HG03108 (cell line): ENCODE measurements at regions not wholly inside any gene's neighbourhood (a gene's known extent, or its start where the extent isn't known, plus 50 kb on each side); places are given as distances from the start of the nearest gene placed in this dataset.

Experiments used
- ATAC-seq: cut with Tn5 transposase; IDR thresholded peaks from one replicate; pipeline ENCODE4 v1.9.1; 2021; ENCODE audit warnings: moderate library complexity; ENCODE audit not compliant: unreplicated experiment

- ATAC-seq: no peak
Observed at GRCh38 chr20:10951216-10951615, 277.4 kb upstream of the JAG1 start.

DNA sequence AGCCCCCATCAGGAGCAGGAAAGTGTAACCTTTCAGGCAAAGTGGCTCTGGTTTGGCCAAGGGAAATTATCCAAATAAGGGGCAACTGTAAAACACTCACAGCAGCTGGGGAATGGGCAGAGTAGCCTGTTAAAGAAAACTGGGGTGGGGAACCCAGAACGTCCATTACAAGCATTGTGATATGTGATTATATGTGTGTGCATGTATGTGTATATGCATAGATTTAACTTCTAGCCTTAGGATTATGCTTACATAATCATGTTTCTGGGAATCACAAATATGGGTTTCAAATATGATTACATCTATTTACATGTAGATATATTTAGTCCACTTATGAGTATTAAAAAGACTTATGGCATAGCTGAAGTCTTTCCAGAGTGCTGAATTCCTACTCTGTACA lies 278.1 kb upstream of the JAG1 start:
- no peak for ATAC-seq

- ATAC-seq: no peak
Observed at GRCh38 chr20:10953437-10953836, 279.6 kb upstream of the JAG1 start.

GRCh38 chr20:10954137-10954840 lies 280.5 kb upstream of the JAG1 start:
- no peak for ATAC-seq

- ATAC-seq: no peak
Observed at GRCh38 chr20:10954908-10955580, 281.2 kb upstream of the JAG1 start.

DNA sequence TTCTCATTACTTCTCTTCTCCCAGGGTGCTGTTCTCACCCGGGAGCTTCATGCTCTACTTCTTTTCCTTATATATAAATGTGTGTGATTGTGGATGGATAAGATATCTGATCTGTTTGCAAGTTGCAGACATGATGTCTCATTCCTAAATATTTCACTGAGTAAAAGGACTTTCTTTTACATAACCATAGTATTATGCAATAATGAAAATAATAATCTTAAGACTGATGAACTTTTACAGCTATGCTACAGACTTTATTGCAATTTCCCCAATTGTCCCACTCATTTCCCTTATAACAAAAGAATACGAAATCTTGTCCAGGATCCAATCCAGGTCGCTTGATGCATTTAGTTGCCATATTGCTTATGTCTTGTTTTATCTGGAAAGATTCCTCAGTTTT lies 284.5 kb upstream of the JAG1 start:
- ATAC-seq: no peak

DNA sequence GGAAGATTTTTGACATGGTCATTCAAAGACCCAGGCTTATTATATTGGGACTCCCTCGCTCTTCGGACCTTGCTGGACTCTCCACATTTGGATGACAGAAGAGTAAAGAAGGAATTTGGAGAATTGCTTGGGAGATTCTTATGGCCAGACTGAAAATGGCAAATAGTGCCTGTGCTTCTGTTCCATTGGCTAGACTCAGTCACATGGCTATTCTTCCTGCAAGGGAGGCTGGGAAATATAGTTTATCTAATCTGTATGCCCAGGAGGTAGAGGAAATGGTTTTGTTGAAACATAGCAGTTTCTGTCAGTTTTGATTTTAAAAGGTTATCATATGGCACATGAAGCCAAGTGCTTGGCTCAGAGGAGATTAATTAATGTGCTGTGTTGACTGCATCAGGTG lies 286.6 kb upstream of the JAG1 start:
- ATAC-seq: no peak

GRCh38 chr20:10961651-10962288 lies 288.0 kb upstream of the JAG1 start:
- ATAC-seq: no peak

GRCh38 chr20:10962937-10963336 lies 289.1 kb upstream of the JAG1 start:
- ATAC-seq: no peak

DNA sequence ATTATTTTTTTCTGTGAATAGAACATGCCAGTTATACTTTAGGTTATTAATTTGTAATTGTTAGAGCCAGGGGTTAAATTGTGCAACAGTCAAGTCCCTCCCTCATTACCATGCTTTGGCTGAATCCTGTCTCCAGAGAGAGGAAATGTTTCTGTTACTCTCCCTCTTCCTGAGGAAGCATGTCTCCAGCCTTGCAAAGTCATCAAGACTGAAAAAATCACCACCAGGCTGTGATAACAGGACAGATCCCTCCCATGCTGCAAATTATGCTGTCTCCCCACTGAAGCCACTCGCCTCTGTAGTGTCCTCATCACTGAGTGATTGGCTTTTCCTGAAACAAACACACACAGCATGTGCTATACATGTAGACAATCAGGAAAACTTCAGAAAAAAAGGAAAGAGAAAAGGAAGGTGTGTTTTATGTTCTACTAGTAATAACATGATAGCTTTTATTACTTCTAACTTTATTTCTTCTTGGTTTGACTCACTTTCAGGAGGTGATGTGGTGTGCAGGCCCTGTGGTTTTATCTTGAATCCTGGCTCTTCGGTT lies 290.0 kb upstream of the JAG1 start:
- ATAC-seq: no peak

- no peak for ATAC-seq
Observed at GRCh38 chr20:10965936-10966470, 292.2 kb upstream of the JAG1 start.

DNA sequence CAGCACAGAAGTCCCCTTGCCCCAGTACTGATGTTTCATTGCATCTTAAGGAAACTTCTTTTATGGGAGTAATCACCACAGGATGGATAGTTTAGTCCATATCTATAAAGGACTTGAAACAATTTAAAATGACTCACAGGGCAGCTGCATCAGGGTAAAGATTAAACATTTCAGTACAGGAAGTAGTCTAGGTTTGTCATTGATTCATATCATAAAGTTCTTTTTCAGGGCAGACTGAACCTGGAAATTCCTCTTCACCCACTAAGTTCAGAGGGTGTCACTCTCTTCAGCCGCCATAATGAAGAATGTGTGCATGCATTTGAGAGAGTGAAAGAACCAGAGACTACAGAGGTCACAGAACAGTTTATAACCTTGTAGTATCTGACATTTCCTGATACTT lies 296.3 kb upstream of the JAG1 start:
- ATAC-seq: no peak

GRCh38 chr20:10971096-10971495 lies 297.3 kb upstream of the JAG1 start:
- no peak for ATAC-seq

DNA sequence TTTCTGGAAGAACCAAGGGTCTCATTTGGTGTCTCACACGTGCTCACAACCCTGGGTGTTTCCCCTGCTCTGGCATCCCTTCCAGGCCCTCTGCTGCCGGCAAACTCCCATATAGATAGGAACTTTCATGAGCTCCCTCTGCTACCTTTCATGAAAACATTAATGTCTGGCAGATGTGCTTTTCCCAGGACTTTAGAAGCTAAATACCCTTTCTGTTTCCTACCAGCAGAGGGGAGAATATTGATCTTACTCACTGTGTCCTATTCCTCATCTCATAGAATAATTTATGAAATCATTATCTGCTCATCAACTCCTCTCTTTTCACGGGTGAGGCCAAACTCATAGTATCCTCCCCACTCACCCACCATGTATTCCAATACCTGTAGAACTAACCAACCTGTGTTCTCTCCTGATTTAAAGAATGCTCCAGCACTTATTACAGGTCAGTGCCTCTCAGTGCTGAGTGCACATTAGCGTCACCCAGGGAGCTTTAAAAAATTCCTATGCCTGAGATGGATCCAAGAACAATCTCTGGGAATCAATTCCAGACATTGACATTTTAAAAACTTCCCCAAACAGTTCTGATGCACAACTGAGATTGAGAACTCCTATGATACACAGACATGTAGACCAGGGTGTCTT lies 298.5 kb upstream of the JAG1 start:
- no peak for ATAC-seq

DNA sequence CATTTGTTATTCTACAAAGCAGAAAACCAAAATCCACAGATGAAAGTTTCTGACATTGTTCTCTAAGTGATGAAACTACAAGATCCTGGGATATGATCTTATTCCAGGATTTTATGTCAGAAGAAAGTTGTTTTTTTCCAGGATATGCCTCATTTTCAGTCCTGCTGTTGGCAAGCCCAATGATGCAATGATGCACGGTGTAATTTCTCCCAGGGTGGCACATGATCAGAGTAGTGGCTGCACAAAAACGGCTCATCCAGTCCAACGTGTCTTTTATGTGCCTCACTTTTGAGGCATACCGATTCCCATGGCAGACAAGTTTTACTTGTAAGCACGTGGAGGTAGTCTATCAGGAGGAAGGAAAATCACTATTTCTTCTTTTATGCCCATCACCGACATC lies 302.3 kb upstream of the JAG1 start:
- no peak for ATAC-seq

- ATAC-seq: no peak
Observed at GRCh38 chr20:10978019-10978702, 304.4 kb upstream of the JAG1 start.

DNA sequence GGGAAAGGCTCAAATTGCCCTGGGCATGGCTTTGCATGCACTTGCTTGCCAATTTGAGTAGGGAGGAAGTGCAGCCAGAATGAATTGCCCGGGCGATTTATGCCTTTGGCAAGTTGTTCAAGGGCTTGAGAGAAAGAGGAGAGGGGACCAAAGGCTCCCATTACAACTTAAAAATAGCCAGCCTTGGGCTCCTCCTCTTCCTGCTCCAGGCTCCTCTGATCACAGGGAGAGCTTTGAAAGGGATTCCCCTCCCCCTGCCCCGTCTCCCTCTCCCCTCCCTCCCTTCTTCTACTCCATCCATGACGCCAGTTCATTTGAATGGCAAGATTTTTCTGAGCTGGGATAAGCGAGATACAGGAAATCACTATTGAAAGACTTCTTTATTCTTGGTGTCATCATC lies 304.9 kb upstream of the JAG1 start:
- ATAC-seq: no peak

GRCh38 chr20:10982692-10983091 lies 308.9 kb upstream of the JAG1 start:
- ATAC-seq: no peak

GRCh38 chr20:10984294-10984693 lies 310.5 kb upstream of the JAG1 start:
- ATAC-seq: no peak

- ATAC-seq: no peak
Observed at GRCh38 chr20:10984913-10985312, 311.1 kb upstream of the JAG1 start.

DNA sequence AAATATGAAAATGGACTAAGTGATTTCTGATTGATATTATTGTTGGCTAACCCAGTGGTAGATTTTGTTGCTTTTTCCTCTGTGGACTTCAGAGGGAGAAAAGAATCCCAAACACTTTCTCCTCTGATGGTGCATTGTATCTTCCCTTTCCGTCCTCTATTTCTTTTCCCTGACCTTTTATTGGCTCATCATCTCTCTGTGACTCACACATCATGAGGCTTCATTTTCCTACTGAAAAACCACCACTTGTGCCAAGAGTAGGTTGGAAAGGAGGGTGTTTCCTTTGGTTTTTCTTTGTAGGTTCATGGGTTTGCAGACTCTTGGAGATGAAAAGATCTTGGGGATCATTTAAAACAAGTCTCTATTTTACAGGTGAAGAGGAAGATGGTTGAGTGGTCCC lies 311.7 kb upstream of the JAG1 start:
- ATAC-seq: no peak
